ENCODE measurements at regions not wholly inside any gene's neighbourhood (a gene's known extent, or its start where the extent isn't known, plus 50 kb on each side); places are given as distances from the start of the nearest gene placed in this dataset.

DNA sequence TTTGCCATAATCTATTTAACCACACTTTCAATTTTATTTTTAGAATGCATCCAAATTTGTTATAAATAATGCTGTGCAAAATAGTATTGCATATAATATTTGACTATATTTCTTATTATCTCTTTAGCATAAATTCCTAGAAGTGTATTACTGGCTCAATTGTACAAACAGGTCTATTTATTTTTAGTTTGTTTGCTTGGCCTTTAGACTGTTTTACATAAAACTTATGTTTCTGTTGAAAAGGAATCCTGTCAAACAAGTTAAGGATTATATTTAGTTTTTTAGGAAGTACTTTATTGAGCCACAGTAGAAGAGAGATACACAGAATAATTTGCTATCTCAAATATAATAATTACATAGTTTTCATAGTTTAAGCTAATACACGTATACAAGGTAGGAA, 413.8 kb downstream of the GBA3 start:
- TF ChIP-seq, protein P1, sequence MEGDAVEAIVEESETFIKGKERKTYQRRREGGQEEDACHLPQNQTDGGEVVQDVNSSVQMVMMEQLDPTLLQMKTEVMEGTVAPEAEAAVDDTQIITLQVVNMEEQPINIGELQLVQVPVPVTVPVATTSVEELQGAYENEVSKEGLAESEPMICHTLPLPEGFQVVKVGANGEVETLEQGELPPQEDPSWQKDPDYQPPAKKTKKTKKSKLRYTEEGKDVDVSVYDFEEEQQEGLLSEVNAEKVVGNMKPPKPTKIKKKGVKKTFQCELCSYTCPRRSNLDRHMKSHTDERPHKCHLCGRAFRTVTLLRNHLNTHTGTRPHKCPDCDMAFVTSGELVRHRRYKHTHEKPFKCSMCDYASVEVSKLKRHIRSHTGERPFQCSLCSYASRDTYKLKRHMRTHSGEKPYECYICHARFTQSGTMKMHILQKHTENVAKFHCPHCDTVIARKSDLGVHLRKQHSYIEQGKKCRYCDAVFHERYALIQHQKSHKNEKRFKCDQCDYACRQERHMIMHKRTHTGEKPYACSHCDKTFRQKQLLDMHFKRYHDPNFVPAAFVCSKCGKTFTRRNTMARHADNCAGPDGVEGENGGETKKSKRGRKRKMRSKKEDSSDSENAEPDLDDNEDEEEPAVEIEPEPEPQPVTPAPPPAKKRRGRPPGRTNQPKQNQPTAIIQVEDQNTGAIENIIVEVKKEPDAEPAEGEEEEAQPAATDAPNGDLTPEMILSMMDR (IDR thresholded peaks at IDR 0.05): no peak
- TF ChIP-seq POLR2AphosphoS5 (IDR thresholded peaks at IDR 0.05; ENCODE audit: low read depth, low read length): no peak
- TF ChIP-seq, protein P2, sequence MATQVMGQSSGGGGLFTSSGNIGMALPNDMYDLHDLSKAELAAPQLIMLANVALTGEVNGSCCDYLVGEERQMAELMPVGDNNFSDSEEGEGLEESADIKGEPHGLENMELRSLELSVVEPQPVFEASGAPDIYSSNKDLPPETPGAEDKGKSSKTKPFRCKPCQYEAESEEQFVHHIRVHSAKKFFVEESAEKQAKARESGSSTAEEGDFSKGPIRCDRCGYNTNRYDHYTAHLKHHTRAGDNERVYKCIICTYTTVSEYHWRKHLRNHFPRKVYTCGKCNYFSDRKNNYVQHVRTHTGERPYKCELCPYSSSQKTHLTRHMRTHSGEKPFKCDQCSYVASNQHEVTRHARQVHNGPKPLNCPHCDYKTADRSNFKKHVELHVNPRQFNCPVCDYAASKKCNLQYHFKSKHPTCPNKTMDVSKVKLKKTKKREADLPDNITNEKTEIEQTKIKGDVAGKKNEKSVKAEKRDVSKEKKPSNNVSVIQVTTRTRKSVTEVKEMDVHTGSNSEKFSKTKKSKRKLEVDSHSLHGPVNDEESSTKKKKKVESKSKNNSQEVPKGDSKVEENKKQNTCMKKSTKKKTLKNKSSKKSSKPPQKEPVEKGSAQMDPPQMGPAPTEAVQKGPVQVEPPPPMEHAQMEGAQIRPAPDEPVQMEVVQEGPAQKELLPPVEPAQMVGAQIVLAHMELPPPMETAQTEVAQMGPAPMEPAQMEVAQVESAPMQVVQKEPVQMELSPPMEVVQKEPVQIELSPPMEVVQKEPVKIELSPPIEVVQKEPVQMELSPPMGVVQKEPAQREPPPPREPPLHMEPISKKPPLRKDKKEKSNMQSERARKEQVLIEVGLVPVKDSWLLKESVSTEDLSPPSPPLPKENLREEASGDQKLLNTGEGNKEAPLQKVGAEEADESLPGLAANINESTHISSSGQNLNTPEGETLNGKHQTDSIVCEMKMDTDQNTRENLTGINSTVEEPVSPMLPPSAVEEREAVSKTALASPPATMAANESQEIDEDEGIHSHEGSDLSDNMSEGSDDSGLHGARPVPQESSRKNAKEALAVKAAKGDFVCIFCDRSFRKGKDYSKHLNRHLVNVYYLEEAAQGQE (IDR thresholded peaks at IDR 0.05; ENCODE audit: insufficient read depth in 1 of 2, low read depth in 2 of 2, low read length in 1 of 2): no peak
- no peak for TF ChIP-seq SIN3A (IDR thresholded peaks at IDR 0.05; ENCODE audit: borderline replicate concordance, insufficient read depth, low read depth, low read length)
